ENCODE measurements at regions not wholly inside any gene's neighbourhood (a gene's known extent, or its start where the extent isn't known, plus 50 kb on each side); places are given as distances from the start of the nearest gene placed in this dataset.

GRCh38 chrX:57964975-57965374, 54.7 kb upstream of the ZXDA start:
- TF ChIP-seq CTCF (conservative IDR thresholded peaks at IDR 0.05; ENCODE audit: low read length), result no peak
- TF ChIP-seq EZH2phosphoT487 (IDR thresholded peaks at IDR 0.05; ENCODE audit: borderline replicate concordance), result no peak

Measured in Loucy (cell line).